ELF-1 (cell line): ENCODE measurements at regions not wholly inside any gene's neighbourhood (a gene's known extent, or its start where the extent isn't known, plus 50 kb on each side); places are given as distances from the start of the nearest gene placed in this dataset.

Experiments used
- DNase-seq: peaks from one replicate; pipeline ENCODE4 v3.0.0-alpha.2; 2016; ENCODE audit warnings: low read depth, low spot score

GRCh38 chr20:57053793-57054552, 212.5 kb downstream of the BMP7 start:
- DNase-seq, result no peak

GRCh38 chr20:57055345-57055744, 211.1 kb downstream of the BMP7 start:
- no peak for DNase-seq

GRCh38 chr20:57056651-57057050, 209.8 kb downstream of the BMP7 start:
- DNase-seq, result no peak

- DNase-seq, result no peak
These were observed 207.3 kb downstream of the BMP7 start for GRCh38 chr20:57059055-57059596.

GRCh38 chr20:57060407-57061050, 205.9 kb downstream of the BMP7 start:
- no peak for DNase-seq

- peak; percentile 82 for DNase-seq
These were observed 205.2 kb downstream of the BMP7 start for GRCh38 chr20:57061051-57061900.

- DNase-seq, result no peak
These were observed 204.2 kb downstream of the BMP7 start for GRCh38 chr20:57062241-57062640.

- no peak for DNase-seq
These were observed 203.7 kb downstream of the BMP7 start for GRCh38 chr20:57062696-57063270.

- no peak for DNase-seq
These were observed 201.6 kb downstream of the BMP7 start for GRCh38 chr20:57064836-57065235.

- DNase-seq, result peak; percentile 67
These were observed 200.8 kb downstream of the BMP7 start for GRCh38 chr20:57065646-57066045.

- no peak for DNase-seq
These were observed 200.1 kb downstream of the BMP7 start for GRCh38 chr20:57066126-57066900.

- DNase-seq, result no peak
These were observed 197.0 kb downstream of the BMP7 start for GRCh38 chr20:57069442-57069841.

- DNase-seq, result no peak
These were observed 196.1 kb downstream of the BMP7 start for GRCh38 chr20:57070296-57070695.

- peak; percentile 71 for DNase-seq
These were observed 195.1 kb downstream of the BMP7 start for GRCh38 chr20:57071283-57071731.

- DNase-seq, result no peak
These were observed 194.4 kb downstream of the BMP7 start for GRCh38 chr20:57071954-57072583.

GRCh38 chr20:57073402-57073801, 193.0 kb downstream of the BMP7 start:
- DNase-seq, result no peak

- no peak for DNase-seq
These were observed 192.1 kb downstream of the BMP7 start for GRCh38 chr20:57074386-57074785.

GRCh38 chr20:57075181-57075580, 191.3 kb downstream of the BMP7 start:
- no peak for DNase-seq

GRCh38 chr20:57075603-57076002, 190.8 kb downstream of the BMP7 start:
- DNase-seq, result no peak

GRCh38 chr20:57076152-57076652, 190.2 kb downstream of the BMP7 start:
- peak; percentile 45 for DNase-seq
